HG02884 (cell line): ENCODE measurements at regions not wholly inside any gene's neighbourhood (a gene's known extent, or its start where the extent isn't known, plus 50 kb on each side); places are given as distances from the start of the nearest gene placed in this dataset.
"Not testable (repeated sequence)": the region's sequence is repeated elsewhere in the genome, so short reads cannot be mapped to it uniquely, and the experiment has no call there.

Source experiments
- ATAC-seq: cut with Tn5 transposase; IDR thresholded peaks from one replicate; pipeline ENCODE4 v1.9.1; 2021; ENCODE audit warnings: mild to moderate bottlenecking, moderate library complexity; ENCODE audit not compliant: unreplicated experiment

DNA sequence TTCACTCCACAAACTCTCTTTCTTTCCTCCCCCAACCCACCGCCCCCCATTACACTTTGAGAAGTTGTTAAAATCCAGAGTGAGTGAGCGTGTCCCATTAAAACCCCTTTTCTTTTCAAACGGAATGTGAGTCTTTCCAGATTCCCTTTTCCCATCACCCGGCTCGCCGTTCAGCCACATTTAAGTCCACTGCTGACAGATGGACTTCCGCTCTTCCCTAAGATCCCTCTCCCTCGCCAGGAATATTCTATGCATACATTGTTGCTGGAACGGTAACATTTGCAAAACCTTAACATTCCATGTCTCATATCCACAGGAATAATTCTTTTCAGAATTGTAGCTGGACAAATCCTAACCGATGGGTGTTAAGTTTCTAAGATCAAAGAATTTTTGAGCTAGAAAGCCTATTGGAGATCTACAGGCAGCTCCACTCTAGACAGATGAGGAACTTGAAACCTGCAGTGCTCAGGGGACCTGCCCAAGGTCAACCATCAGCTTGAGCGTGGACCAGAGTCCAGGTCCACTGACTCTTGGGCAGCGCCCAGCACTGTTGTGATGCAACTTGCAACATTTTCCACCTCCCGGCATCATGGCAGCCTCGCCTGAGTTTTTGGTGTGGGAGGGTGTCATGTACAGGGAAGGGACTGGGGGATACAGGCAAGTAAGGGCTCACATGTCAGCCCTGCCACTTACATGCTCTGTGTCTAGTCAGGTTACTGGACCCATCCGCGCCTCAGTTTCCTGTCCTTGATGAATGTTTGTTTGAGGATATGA is 500.1 kb downstream of the CCDC171 start:
- ATAC-seq = no peak

DNA sequence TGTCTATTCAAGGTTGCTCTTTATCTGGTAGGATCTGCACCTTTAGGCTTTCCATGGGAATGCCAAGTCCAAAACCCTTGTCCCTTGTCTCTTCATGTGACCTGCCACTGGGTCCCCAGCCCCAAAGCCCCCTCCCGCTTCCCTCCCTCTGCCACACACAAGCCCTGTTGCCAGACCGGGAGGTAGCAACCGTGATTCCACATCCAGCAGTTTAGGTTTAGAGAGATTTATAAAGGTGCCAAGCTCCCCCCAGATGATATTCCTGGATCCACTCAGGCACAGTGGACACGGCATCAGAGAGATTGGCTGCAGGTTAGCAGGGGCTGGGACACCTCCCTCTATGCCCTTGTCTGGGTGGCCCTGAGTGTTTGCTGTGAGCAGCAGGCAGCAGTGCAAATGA is 504.7 kb downstream of the CCDC171 start:
- ATAC-seq = no peak

DNA sequence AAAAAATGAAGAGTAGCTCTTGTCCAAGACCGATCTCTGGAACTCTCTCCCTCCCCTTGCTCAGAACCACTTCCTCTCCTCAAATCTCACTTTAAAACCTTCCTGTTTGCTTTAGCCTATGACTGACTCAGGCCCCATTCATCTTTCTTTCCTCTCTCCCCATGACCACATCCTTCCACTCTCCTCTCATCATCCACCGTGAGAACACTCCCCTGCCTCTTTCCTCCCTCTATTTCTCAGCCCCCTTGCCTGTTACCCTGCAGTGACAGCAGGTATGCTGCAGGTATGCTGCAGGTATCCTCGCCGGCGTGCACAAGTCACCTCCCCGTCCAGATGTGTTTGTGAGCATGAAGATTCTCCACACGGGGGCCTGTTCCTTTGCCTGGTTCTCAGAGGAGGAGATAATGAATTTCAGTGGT is 505.3 kb downstream of the CCDC171 start:
- no peak for ATAC-seq

DNA sequence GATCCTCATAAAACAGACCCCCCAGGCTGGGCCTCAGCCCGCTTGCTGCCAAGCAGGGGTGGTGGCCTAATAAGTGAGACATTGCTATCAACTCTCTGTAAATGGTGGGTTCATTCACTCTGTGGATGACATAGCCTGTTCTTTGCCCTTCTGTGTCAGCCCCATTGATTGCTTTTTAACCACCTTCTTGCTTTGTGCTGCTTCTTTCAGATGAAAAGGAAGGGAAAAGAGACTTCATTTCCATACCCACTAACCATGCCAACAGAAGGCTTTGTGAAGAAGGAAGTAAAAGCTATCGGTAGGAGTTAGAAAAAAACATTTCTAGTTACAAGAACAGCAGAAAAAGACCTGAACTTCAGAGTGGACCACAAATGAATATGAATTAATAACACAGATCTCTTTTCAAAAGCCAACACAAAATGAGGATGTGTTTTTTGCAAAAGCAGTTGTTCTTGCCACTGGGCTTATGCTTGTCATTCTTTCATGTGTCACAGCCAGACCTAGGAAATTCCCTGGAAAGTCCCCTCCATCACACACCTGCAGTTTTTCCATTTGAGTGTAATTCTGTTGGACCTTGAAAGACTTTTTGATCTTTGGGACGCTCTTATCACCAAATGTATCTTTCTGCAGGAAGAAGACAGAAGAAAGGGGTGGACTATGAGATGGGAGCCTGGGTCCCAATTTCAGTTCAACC is 507.7 kb downstream of the CCDC171 start:
- ATAC-seq = peak; percentile 52

DNA sequence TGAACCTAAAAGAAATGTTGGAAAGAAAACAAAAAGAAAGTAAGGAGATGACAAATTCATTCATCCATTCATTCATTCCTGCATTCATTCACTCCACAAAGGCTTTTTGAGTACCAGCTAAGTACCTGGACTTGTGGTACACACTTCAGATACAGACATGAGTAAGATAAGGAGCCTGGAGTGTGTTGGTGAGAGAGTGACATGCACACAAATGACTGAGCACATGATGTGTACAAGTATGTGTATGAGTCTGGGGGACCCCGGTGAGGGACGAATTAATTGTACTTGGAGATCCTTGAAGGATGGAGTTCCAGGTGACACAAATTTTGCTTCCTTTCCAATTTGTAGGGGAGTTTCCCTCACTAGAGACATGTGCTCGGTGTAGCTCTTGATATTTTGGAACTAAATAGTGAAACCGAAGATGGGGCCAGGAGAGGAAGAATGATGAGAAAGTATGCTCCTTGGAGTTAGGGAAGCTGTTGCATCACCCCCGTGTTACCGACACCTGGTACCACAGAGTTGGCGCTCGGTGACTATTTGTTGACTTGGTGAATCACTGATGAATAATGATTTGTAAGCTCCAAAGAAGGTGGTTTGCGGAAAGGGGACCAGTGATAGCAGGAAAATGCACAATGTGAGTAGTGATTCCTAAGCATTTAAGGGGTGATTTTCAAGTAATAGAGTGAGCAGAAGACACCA is 509.8 kb downstream of the CCDC171 start:
- no peak for ATAC-seq

DNA sequence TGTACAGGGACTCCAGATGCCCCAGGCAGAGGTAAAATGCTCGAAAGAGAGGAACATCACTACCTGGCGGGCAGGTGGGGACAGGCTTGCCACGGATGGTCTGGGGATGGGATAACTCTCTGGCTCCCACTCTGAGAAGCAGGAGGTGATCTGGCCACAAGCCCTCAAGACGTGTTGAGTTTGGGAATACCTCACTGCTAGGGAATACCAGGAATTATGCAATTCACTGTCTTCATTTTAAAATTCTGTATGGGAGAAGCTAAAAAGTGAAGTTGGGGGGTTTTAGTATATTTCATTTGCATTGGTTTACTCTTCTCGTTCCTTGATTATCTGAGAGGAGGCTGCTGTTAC is 510.4 kb downstream of the CCDC171 start:
- ATAC-seq = no peak

DNA sequence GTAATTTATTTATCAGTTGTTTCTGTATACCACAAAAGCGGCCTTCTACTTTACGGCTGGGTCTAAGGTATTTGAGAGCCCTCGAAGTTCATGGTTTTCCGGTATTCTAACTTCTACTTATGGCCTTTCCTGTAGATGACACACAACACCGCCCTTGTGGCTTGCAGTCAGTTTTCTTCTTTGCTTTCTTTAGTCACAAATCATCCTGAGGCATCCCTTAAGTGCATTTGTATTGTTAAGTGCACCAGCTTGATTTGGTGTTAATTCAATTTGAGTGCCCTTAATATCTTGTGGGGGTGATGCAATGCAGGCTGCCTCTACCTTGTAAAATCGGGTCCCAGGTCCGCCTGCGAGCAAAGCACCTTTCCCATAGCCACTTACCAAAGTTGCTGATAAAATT is 511.9 kb downstream of the CCDC171 start:
- no peak for ATAC-seq

DNA sequence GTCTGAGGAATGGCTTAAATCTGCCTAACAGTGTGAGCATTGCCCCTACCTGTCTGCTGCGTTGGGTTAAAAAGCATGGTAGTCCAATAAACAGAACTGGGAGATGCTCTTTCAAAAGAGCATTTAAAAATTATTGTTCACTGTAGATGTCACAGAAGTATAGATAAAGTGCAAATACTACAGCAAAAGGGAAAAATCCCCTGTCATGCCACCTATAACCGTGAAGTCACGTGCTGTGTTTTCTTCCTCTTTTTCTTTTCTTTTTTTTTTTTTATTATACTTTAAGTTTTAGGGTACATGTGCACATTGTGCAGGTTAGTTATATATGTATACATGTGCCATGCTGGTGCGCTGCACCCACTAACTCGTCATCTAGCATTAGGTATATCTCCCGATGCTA is 513.4 kb downstream of the CCDC171 start:
- ATAC-seq = not testable (repeated sequence)

DNA sequence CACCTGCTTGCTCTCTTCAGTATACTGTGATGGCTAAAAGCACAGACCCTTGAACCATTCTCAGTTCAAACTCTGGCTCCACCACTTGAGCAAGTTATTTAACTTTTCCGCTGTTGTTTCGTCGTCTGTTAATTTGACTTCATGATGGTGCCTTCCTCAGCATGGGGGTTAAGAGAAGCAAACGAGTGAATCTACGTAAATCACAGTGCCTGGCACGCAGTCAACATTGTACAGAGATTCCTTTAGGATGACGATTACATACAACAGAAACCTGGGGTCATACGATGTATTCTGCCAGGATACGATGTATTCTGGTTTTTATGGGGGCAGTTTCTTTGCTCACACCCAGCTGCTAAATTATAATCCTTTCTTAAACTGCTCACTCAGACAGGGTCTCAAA is 515.6 kb downstream of the CCDC171 start:
- ATAC-seq = no peak

DNA sequence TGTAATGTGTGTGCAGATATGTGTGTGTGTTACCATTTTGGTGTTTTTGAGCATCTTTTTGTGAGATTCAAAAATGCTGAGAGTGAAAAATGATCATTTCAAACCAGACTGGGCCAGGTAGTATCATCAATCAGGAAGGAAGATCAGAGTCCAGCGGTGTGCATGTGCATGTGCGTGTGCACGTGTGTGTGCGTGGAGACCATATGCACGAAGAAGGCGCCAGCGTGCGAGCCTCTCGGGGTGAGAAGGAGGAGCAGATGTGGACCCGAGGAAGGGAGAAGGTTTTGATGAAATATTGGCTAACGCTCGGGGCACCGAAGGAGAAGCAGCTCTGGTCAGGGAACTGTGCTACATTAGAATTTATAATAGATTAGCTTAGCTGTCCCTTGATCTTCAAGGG is 516.4 kb downstream of the CCDC171 start:
- no peak for ATAC-seq

DNA sequence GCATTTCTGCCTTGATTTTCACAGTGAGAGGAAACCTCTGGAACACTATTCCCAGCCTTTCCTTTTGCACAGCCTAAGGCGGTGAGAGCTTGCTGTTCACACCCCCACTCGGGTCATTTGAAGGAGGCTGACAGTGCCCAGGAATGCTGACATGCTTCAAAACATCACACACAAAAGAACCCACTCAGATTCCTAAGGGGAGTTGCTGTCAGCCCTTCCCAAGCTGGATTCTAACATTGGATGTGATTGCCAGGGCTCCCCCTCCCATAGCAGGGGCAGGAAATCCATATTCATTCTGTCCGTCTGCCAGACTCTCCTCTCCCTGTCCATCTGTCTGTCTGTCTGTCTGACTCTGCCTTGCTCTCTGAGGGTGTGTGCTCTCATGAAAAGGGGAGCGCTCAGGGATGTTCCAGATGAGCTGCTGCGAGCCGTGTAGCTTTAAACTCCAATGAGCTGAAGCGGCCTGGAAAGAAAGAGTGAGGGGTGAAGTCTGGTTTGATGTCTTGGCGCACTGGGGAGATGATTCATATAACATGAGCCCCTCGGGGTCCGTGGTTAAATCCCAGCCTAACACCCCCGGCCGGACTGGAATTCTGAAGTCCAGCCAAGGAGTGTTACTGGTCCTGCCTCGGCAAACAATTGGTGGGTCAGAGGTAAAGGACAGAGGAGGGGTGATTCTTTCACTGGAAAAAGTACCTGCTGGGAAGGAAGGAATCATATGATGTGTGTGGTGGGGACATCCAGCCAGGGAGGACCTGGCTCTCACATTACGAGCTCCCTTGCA is 517.0 kb downstream of the CCDC171 start:
- no peak for ATAC-seq

DNA sequence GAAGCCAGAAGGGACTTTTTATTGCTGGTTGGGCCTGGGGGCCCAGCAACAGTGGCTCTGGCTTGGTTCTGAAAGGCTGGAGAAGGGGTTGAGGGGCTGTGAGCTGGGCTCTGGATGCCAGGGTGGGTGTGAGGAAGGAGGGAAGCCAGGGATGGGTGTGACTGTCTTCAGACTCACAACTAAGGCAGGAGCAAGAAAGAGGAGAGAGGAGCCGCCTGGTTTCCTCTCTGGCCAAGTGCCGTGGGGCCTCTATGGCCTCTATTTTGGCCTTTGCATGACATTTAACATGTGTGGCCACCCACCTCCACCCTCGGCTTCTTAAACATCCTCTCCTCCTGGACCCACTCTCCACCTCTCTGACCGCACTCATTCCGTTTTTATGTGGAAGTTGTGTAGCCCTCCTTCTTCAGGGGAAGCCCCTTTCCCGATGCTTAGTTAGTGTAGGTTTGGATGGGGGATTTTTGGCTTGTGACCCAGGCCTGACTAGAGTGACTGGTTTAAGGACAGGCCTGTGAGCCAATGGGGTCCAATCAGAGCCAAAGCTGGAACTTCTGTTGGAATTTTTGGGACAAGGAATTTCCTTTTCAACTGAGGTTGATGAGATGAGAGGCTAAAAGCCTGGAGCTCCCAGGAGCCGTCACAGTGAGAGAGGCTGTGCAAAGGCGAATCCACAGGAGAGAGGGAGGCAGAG is 517.8 kb downstream of the CCDC171 start:
- no peak for ATAC-seq

DNA sequence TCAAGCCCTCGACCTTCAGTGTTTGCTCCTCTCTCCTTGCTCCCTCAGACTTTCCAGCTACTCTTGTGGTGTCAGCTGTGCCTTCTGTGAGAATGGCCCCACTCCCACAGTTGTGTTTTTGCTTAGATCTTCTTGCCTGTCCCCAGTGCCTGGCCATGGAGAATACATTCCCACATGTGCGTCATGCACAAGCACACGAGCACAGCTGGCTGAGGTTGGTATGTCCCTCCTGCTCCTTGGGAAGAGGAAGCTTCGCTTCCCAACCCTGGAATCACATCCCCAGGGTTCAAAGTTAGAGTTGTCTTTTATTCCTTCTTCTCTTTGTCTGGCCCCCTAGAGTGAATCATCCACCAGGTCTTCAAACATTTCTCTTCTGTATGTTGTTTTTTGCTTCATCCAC is 518.6 kb downstream of the CCDC171 start:
- no peak for ATAC-seq

DNA sequence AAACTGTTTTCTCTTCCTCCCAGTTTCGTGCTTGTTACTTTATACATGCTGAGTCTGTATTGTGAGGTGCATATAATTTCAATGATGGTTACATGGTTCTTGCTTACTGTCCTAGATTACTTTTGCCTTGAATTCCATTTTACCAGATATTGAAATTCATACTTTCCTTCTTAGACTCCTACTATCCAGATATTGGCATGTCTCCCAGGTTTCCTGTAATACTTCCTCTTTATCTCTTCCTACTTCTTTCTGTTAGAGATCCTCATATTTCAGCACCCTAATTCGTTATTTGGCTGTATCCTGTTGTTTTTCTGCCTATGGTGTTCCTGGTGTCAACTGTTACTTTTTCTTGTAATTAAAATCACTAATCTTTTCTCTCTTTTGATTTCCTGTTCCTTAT is 522.1 kb downstream of the CCDC171 start:
- ATAC-seq = no peak

DNA sequence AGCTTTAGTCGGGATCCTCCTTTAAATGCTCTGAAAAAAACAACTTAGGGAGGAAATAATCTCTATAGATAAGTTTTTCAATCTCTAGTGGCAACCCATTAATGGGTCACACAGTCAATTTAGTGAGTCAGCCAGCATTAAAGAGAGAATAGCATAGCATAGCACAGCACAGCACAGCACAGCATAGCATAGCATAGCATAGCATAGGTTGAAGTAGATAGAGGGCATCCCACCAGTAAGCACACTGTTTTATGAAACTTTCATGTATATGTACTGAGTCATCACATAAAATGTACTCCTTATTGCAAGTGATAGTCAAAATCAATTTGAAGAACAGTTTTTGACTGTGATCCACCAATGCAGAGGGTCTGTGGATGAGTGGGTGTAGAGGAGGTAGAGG is 522.9 kb downstream of the CCDC171 start:
- no peak for ATAC-seq

DNA sequence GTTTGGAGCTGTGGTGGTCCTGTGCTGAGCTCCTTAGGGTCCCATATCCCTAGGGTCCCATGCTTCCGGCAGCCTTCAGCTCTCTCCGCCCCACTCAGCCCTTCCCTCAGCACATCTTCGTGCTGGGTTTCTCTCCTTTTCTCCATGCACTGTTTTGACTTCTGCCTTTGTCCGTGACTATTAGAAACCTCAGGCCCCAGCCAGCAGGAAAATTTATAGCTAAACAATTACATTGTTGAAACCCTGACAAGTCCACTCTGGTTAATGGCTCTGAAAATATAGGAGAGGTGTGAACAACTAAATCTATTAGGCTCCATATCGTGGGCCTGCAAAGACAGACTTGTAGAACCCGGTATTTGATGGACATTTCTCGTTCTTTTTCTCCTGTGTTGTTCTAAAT is 523.7 kb downstream of the CCDC171 start:
- no peak for ATAC-seq

DNA sequence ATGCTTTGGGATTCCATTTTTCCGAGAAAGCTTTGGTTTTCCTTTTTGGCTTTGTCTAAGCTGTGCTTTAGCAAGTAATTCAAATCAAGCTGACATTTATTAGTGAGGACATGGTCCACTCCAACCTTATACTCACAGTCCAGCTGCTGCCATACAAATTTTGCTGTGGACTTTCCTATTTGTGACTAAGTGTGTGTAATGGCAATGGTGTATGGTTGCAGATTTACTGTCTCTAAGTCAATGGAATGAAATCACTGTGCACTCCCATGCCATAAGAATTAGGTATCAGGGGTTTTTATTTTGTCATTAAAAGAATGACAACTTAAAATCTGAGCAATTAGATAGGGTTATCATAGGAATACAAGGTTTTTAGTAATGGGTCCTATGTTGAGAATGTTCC is 530.0 kb downstream of the CCDC171 start:
- ATAC-seq = no peak

DNA sequence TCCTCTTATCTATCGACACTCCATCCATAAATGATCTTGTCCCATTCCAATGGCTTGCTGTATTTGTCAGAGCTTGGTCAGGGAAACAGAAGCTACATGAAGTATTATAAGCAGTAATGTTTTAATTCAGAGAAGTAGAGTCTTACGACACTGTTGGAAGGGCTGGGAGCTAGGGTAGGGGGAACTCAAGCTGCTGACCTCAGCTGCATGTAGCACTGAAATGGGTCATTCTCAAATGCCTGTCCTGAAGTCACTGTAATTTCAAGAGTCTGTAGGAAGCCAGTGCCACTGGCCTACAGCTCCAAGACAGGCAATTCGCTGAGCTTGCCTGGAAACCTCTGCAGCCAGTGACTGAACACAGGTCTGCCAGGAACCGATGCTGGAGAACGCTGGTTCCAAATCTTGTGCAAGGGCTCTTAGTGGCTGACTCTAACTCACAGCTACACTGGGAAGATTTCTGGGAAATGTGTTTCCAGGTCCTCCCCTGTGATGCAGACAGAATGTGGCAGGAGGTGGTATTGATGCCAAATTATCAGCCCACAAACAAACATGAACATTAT is 532.4 kb downstream of the CCDC171 start:
- ATAC-seq = no peak

DNA sequence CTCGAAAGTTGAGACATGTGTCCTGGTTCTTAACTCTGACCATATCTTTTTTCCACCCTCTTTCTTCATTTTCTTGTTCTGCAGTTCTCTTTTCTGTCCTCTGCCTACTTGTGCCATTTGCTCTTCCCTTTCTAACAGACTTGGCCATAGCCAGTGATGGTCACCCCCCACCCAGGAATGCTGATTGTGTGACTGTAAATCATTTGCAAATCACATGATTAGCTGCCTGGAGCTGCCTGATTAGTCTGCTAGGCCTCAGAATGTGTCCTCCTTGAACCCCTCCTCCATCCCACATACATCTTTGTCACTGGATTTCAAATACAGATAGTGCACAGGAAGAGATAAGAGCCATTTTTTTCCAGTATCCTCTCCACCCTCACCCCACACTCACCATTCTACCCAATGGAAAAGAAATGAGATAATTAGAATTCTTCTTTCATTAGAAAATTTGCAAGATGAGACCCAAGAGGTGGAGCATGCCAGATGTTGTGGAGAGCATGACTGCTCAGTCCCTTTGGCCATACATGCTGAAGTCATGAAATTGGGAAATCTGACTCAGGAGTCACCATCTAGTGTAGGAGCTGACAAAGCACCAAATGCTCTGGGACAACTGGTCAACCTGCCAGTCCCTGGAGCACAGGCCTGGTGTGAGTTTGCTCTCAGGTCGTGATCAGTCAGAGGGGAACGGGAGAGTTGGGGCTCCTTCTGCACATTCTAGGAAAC is 538.2 kb downstream of the CCDC171 start:
- no peak for ATAC-seq
